GM10266 (cell line): ENCODE measurements at regions not wholly inside any gene's neighbourhood (a gene's known extent, or its start where the extent isn't known, plus 50 kb on each side); places are given as distances from the start of the nearest gene placed in this dataset.

ENCODE experiments used
- DNase-seq: peaks from one replicate; pipeline ENCODE4 v3.0.0; 2012; ENCODE audit errors: extremely low spot score
- TF ChIP-seq, protein P1 (sequence below): IDR thresholded peaks from 2 replicates; pipeline ENCODE4 v1.5.1; 2012; ENCODE audit warnings: mild to moderate bottlenecking, low read depth; ENCODE audit not compliant: control insufficient read depth, insufficient read depth; ENCODE audit errors: missing control alignments

DNA sequence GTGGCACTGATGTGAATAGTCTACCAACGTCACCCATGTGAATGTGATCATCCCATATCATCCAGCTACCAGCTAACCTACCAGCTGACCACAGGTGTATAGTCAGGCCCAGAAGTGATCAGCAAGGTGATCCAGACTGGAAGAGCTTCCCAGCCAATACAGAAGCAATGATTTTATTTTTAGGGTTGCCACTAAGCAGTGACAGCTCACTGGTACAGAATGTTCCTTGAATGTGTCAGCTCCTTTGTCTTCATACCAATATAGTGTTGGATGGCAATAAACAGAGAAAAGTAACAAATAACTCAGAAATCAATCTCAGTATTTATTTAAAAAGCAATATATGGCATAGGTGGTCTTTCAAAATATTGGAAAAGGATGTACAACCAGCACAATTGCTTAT, 361.8 kb upstream of the CPEB2 start:
- TF ChIP-seq, protein P1, sequence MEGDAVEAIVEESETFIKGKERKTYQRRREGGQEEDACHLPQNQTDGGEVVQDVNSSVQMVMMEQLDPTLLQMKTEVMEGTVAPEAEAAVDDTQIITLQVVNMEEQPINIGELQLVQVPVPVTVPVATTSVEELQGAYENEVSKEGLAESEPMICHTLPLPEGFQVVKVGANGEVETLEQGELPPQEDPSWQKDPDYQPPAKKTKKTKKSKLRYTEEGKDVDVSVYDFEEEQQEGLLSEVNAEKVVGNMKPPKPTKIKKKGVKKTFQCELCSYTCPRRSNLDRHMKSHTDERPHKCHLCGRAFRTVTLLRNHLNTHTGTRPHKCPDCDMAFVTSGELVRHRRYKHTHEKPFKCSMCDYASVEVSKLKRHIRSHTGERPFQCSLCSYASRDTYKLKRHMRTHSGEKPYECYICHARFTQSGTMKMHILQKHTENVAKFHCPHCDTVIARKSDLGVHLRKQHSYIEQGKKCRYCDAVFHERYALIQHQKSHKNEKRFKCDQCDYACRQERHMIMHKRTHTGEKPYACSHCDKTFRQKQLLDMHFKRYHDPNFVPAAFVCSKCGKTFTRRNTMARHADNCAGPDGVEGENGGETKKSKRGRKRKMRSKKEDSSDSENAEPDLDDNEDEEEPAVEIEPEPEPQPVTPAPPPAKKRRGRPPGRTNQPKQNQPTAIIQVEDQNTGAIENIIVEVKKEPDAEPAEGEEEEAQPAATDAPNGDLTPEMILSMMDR: no peak

DNA sequence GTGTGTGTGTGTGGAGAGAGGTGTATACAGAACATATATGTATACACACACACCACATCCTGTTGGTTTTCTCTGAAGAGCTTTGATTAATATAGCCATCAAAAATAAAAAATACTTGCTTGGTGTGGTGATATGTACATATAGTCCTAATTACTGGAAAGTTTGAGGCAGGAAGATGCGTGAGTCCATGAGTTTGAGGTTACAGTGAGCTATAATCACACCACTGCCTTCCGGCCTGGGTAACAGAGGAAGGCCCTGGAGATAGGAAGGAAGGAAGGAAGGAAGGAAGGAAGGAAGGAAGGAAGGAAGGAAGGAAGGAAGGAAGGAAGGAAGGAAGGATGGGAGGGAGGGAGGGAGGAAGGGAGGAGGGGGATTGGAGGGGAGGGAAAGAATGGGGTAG, 360.4 kb upstream of the CPEB2 start:
- TF ChIP-seq, protein P1: no peak
- DNase-seq: no peak

More for the DNA sequence above, 361.8 kb upstream of the CPEB2 start:
- DNase-seq: no peak

DNA sequence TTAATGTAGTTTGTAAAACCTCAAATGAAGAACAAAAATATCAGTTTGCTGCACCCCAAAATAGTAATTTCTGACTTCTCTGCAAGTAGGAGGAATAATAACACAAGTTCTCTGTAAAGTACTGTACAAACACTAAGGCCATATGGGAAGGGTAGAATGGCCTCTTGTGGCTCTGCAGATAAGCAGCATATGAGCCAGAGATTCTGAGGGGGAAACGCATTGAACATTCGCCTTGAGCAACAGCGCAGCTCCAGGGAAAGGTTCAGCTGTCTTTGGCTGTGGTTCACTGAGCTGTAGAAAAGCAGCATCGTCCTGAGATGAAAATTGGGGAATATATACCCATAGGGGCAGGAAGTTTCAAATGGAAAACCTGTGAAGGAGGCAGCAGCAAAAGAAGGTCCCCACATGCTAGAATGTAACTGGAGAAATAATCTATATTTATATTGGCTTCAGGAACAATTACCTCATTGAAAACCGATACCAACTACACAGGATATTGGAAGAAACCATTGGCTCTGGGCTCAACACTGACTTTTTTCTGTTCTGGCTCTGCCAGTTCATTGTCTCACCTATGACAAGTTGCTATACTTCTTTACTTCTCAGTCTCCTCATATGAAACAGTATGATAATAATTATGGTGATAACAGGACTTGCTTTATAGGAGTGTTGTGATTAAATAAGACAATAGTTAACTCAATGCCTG, 357.6 kb upstream of the CPEB2 start:
- no peak for DNase-seq
- TF ChIP-seq, protein P1: no peak

DNA sequence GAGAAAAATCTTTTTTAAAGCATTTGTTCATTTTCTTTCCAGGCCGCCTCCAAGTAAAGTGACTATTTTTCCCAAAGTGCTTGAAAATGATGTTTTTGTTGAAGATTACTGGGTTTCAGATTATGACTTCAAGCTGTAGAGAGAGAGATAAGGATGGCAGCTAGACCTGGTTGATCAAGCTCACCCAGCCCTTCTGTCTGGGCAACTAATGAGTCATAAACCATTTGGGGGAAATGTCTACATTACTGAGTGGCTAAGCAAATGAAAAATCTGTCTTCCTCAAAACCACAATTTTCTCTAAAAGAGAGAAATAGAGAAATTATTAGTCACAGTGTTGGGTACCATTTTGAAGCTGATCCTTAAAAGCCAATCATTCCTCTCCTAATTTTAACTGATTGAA, 355.4 kb upstream of the CPEB2 start:
- TF ChIP-seq, protein P1: no peak
- no peak for DNase-seq

DNA sequence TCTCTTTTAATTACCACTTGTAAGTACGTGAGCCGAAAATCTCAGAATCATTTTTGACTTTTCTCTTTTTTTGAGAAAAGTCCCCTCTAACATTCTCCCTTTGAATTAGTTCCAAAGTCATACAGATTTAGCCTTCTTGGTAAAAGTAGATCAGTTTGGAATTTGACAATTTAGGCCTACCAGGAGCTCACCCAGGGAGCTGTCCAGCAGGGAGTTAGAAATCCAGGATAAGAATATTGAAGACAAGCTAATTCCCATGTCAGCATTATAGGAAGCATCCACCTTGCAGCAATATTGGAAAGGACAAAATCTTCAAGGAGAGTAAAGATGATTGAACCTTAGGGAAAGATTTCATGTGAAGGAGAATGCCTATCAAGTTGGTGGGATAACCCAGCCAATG, 352.2 kb upstream of the CPEB2 start:
- TF ChIP-seq, protein P1: no peak
- DNase-seq: no peak

DNA sequence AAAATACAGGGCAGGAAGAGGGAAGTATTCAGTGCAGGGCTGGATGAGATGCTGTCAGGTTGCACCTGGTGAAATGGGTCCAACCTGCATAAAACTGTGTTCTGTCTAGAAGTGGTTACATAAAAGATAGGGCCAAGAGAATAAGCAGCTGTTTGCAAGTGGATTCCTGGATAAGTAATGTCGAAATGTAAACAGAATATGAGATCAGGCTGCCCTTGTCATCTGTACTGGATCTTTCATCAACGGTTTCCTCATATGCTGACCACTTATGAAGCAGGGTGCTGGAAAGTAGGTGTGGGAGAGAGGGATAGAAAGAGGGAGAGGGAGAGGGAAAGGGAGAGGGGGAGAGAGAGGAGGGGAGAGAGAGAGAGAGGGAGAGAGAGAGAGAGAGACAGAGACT, 349.8 kb upstream of the CPEB2 start:
- TF ChIP-seq, protein P1: no peak
- no peak for DNase-seq

DNA sequence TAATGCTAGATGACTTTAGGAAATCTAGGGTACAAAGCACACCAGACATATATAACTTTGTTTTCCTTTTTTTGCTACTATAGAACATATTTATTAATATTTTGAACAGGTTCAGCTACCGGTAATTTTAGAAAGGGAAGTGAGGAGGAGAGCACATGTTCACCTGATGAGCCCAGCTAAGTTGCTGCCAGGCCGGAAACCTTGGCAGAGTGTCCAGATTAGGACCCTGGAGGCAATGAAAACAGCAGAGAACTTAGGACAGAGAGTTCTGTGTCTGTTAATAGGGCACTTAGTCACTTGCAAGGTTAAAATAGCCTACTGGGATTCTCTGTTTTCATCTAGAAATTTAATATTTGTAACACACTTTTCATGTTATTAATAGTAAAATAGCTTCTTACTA, 348.9 kb upstream of the CPEB2 start:
- TF ChIP-seq, protein P1: no peak
- no peak for DNase-seq
